Lower leg skin (tissue), 4 donors: ENCODE measurements at regions not wholly inside any gene's neighbourhood (a gene's known extent, or its start where the extent isn't known, plus 50 kb on each side); places are given as distances from the start of the nearest gene placed in this dataset.

Source experiments
- DNase-seq, 2 donors: peaks; one replicate each; pipeline ENCODE4 v3.0.0-alpha.2; 2019; ENCODE audit warnings: low spot score in 2 of 2
- H3K4me3 ChIP-seq: fragments of 200-600 bp; sonication (generic); 2 replicates; pipeline ENCODE4 v1.5.1; 2017; ENCODE audit warnings: mild to moderate bottlenecking, low read depth; ENCODE audit not compliant: poor library complexity, severe bottlenecking
- POLR2A ChIP-seq, 2 donors: fragments of 450-650 bp; IDR thresholded peaks; one replicate each; pipeline ENCODE4 v1.6.1; 2016 to 2017; ENCODE audit warnings: antibody characterized with exemption in 2 of 2, mild to moderate bottlenecking in 1 of 2, moderate library complexity in 1 of 2
- WGBS, 2 donors: methylation state at CpG; one replicate each; pipeline ENCODE4 v1.1.5; 2018; 5-methylcytosine and 5-hydroxymethylcytosine counted together
- intact Hi-C: fragments of 100-400 bp; cut with DNase I; formaldehyde crosslinking; loops from one replicate; pipeline ENCODE4 v1.15.0; 2023; ENCODE audit warnings: low total_unique reads
- TF ChIP-seq, protein P1 (sequence below), 3 donors: fragments of 450-650 bp; IDR thresholded peaks; one replicate each; pipeline ENCODE4 v1.5.1; 2016; ENCODE audit warnings: antibody characterized with exemption in 3 of 3, mild to moderate bottlenecking in 3 of 3, moderate library complexity in 2 of 3

DNA sequence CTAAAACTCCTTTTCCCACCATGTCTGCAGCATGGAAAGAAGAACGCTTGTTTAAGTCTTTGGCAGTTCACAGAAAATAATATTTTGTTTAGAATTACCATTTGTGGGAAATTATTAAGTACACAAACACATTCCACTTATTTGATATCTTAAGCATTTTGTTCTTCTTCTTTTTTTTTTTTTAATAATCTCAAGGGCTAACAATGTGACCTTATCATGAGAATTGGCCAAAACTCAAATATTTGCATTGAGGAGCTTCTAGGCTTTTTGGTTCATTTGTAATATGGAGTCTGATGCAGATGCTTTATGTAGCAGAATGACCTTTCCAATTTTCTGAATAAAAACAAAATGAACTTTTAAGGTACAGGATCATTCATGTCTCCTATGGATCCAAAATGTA is 555.0 kb downstream of the ZEB2 start:
- DNase-seq = no peak
- intact Hi-C loops = no loop called here
- TF ChIP-seq, protein P1, sequence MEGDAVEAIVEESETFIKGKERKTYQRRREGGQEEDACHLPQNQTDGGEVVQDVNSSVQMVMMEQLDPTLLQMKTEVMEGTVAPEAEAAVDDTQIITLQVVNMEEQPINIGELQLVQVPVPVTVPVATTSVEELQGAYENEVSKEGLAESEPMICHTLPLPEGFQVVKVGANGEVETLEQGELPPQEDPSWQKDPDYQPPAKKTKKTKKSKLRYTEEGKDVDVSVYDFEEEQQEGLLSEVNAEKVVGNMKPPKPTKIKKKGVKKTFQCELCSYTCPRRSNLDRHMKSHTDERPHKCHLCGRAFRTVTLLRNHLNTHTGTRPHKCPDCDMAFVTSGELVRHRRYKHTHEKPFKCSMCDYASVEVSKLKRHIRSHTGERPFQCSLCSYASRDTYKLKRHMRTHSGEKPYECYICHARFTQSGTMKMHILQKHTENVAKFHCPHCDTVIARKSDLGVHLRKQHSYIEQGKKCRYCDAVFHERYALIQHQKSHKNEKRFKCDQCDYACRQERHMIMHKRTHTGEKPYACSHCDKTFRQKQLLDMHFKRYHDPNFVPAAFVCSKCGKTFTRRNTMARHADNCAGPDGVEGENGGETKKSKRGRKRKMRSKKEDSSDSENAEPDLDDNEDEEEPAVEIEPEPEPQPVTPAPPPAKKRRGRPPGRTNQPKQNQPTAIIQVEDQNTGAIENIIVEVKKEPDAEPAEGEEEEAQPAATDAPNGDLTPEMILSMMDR (IDR thresholded peaks at IDR 0.05) = no peak
- TF ChIP-seq POLR2A (IDR thresholded peaks at IDR 0.05) = no peak
- H3K4me3 ChIP-seq = no peak overlapping the region
- WGBS, 2 donors = 87 to 100% methylated on average over 1 of the region's 1 CpG

- no peak for DNase-seq
- H3K4me3 ChIP-seq = no peak overlapping the region
- TF ChIP-seq, protein P1 (IDR thresholded peaks at IDR 0.05) = no peak
- no peak for TF ChIP-seq POLR2A (IDR thresholded peaks at IDR 0.05)
- intact Hi-C loops = no loop called here
These were observed 559.7 kb downstream of the ZEB2 start for GRCh38 chr2:143960177-143960576.

DNA sequence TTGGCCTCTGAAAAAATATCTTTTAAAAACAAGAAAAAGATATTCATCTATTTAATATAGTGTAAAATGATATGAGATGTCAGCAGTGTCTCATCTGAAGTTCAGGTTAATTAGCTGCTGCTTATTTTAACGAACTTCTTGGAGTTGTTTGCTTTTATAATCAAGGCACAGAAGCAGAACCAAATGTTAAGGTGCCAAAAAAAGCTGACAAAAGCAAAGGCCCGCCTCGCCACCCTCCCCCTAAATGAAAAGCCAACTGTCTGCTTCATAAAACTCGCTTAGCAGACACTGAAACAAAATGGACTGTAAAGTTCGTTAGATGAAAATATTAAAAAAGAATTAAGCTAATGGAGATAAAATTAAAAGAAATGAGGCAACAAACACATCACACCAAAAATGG is 562.6 kb downstream of the ZEB2 start:
- DNase-seq = no peak
- 91 to 92% methylated on average over 5 of the region's 5 CpGs for WGBS, 2 donors
- intact Hi-C loops = no loop called here
- TF ChIP-seq, protein P1 (IDR thresholded peaks at IDR 0.05) = no peak
- no peak for TF ChIP-seq POLR2A (IDR thresholded peaks at IDR 0.05)
- no peak overlapping the region for H3K4me3 ChIP-seq

- intact Hi-C loops = no loop called here
- 71 to 83% methylated on average over 2 of the region's 2 CpGs for WGBS, 2 donors
These were observed 564.4 kb downstream of the ZEB2 start for GRCh38 chr2:143955401-143956065.

DNA sequence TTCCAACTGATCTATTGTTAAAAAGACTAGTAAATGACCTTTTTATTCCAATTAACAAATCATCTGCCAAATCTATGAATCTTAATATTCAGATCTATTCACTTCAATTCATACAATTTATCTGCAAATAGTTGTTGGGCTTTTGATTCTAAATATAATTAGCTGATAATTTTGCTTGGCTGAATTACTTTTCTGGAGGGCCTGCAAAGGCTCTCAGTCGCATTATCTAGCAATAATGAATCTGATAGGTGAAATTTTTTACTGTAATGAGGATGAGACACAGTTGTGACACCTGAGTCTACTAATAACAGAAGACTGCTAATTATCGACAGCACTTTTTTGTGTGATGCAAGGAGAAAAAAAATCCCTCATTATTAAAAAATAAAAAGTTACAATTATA is 565.1 kb downstream of the ZEB2 start:
- no peak for DNase-seq
- intact Hi-C loops = loop anchor here (5.0 kb wide), 1 partner anchor 562 kb away; no protein-coding TSS in a partner anchor
- TF ChIP-seq, protein P1 (IDR thresholded peaks at IDR 0.05) = no peak
- TF ChIP-seq POLR2A (IDR thresholded peaks at IDR 0.05) = no peak
- H3K4me3 ChIP-seq = no peak overlapping the region
- 67 to 72% methylated on average over 2 of the region's 2 CpGs for WGBS, 2 donors

More at GRCh38 chr2:143955401-143956065, 564.4 kb downstream of the ZEB2 start:
- no peak overlapping the region for H3K4me3 ChIP-seq
- no peak for DNase-seq
- TF ChIP-seq, protein P1 (IDR thresholded peaks at IDR 0.05) = no peak
- TF ChIP-seq POLR2A (IDR thresholded peaks at IDR 0.05) = no peak

- intact Hi-C loops = loop anchor here (5.0 kb wide), 1 partner anchor 563 kb away; no protein-coding TSS in a partner anchor
- no peak for TF ChIP-seq POLR2A (IDR thresholded peaks at IDR 0.05)
- TF ChIP-seq, protein P1 (IDR thresholded peaks at IDR 0.05) = no peak
- H3K4me3 ChIP-seq = no peak overlapping the region
- no peak for DNase-seq
- whole genome bisulfite sequencing, 2 donors = 56 to 66% methylated on average over 4 of the region's 4 CpGs
These were observed 565.7 kb downstream of the ZEB2 start for GRCh38 chr2:143954186-143954585.
